Caco-2 (cell line): ENCODE measurements at regions not wholly inside any gene's neighbourhood (a gene's known extent, or its start where the extent isn't known, plus 50 kb on each side); places are given as distances from the start of the nearest gene placed in this dataset.

ENCODE experiments used
- BruUV-seq: library from RNA; stranded (reverse); fragments of 400-500 nt; replicated peaks from 2 replicates; lab custom pipeline; 2021; lab: Mats Ljungman, UMichigan
- CTCF ChIA-PET: fragments of 300-600 bp; sonication (Branson Sonifier 250); formaldehyde crosslinking; loops from one replicate; lab custom pipeline; 2022; ENCODE audit warnings: antibody characterized with exemption; lab: Charles Lee
- POLR2A ChIA-PET: fragments of 300-600 bp; sonication (Branson Sonifier 250); formaldehyde crosslinking; loops from one replicate; lab custom pipeline; 2022; ENCODE audit warnings: antibody characterized with exemption; lab: Charles Lee
- DNase-seq, 2 experiments: peaks; one replicate each; pipeline versions ENCODE4 v3.0.0 to v3.0.0-alpha.2; 2020 to 2022
- H3K27me3 ChIP-seq: replicated peaks from 2 replicates; pipeline ENCODE4 v1.6.0; 2011; ENCODE audit warnings: low read length; ENCODE audit not compliant: control insufficient read depth, insufficient read depth
- H3K36me3 ChIP-seq: 2 replicates; pipeline ENCODE4 v1.5.1; 2011; ENCODE audit warnings: low read length; ENCODE audit not compliant: control insufficient read depth, insufficient read depth
- H3K4me1 ChIP-seq: fragments of 250-450 bp; sonication (Bioruptor Pico); 2 replicates; pipeline ENCODE4 v1.5.1; 2020; ENCODE audit warnings: mild to moderate bottlenecking
- H3K4me3 ChIP-seq: 2 replicates; pipeline ENCODE4 v1.5.1; 2011; ENCODE audit warnings: low read depth, mild to moderate bottlenecking, control low read depth, low read length
- H3K9me3 ChIP-seq: fragments of 250-450 bp; sonication (Bioruptor Pico); 2 replicates; pipeline ENCODE4 v1.5.1; 2020; ENCODE audit warnings: mild to moderate bottlenecking, moderate library complexity
- H3K27ac Mint-ChIP-seq: one replicate; pipeline ENCODE4 v1.8.0; 2022; ENCODE audit warnings: mixed read lengths; ENCODE audit not compliant: unreplicated experiment
- H3K27me3 Mint-ChIP-seq: one replicate; pipeline ENCODE4 v1.8.0; 2022; ENCODE audit warnings: mixed read lengths; ENCODE audit not compliant: insufficient read depth, unreplicated experiment
- H3K36me3 Mint-ChIP-seq: one replicate; pipeline ENCODE4 v1.8.0; 2022; ENCODE audit warnings: mild to moderate bottlenecking, mixed read lengths; ENCODE audit not compliant: insufficient read depth, unreplicated experiment
- H3K4me1 Mint-ChIP-seq: one replicate; pipeline ENCODE4 v1.8.0; 2022; ENCODE audit warnings: low read depth, mixed read lengths; ENCODE audit not compliant: unreplicated experiment
- H3K4me3 Mint-ChIP-seq: one replicate; pipeline ENCODE4 v1.8.0; 2022; ENCODE audit warnings: mild to moderate bottlenecking, moderate library complexity, mixed read lengths; ENCODE audit not compliant: unreplicated experiment
- H3K9me3 Mint-ChIP-seq: one replicate; pipeline ENCODE4 v1.8.0; 2022; ENCODE audit warnings: mixed read lengths; ENCODE audit not compliant: unreplicated experiment
- CTCF ChIP-seq, 2 experiments: fragments of 200-600 bp in 1 of 2; IDR thresholded peaks; 1 replicate in 1 of 2; 2 replicates in 1 of 2; pipeline versions ENCODE4 v1.5.1 to v1.8.0; 2011 to 2022; ENCODE audit warnings: antibody characterized with exemption in 1 of 2, control low read depth in 1 of 2, inconsistent platforms in 1 of 2, low read depth in 1 of 2, low read length in 1 of 2, mild to moderate bottlenecking in 1 of 2, moderate library complexity in 1 of 2; ENCODE audit not compliant: insufficient read depth in 1 of 2, severe bottlenecking in 1 of 2, unreplicated experiment in 1 of 2
- intact Hi-C: fragments of 100-400 bp; cut with micrococcal nuclease; formaldehyde crosslinking; loops from one replicate; pipeline ENCODE4 v1.10.0; 2022; ENCODE audit not compliant: unreplicated experiment

- H3K27me3 ChIP-seq = no peaks in the 10 kb centered on the region
- intact Hi-C loops = no loop called here
- Mint-ChIP-seq H3K4me3 (no peak overlapping the region), H3K9me3 (no peaks in the 10 kb centered on the region), H3K36me3 (no peaks in the 10 kb centered on the region), H3K27me3 (peaks cover 6% of the 10 kb centered on the region), H3K27ac (no peak overlapping the region), H3K4me1 (no peaks in the 10 kb centered on the region)
- H3K4me3 ChIP-seq = no peak overlapping the region
- no peak for DNase-seq
- no TSS peak for BruUV-seq
- no peaks in the 10 kb centered on the region for H3K4me1 ChIP-seq
- TF ChIP-seq CTCF (IDR thresholded peaks at IDR 0.05; ENCODE audit: insufficient read depth in 1 of 2, low read depth in 1 of 2, low read length in 1 of 2, severe bottlenecking in 1 of 2, unreplicated experiment in 1 of 2) = no peak
- ChIA-PET POLR2A (no interaction called here), CTCF (no interaction called here)
- H3K36me3 ChIP-seq = no peaks in the 10 kb centered on the region
- no peaks in the 10 kb centered on the region; the same call in 1 of the 2 replicates for H3K9me3 ChIP-seq
Observed at GRCh38 chr2:59322870-59323269, 1081.7 kb upstream of the FANCL start.

- no peaks in the 10 kb centered on the region; the same call in 1 of the 2 replicates for H3K9me3 ChIP-seq
- DNase-seq = peak in 1 of 2 experiments; percentile 13
- no peaks in the 10 kb centered on the region for H3K36me3 ChIP-seq
- no TSS peak for BruUV-seq
- H3K4me3 ChIP-seq = no peak overlapping the region
- Mint-ChIP-seq H3K27ac (no peak overlapping the region), H3K36me3 (no peaks in the 10 kb centered on the region), H3K4me1 (no peaks in the 10 kb centered on the region), H3K9me3 (no peaks in the 10 kb centered on the region), H3K27me3 (peaks cover 6% of the 10 kb centered on the region), H3K4me3 (no peak overlapping the region)
- no peak for TF ChIP-seq CTCF (IDR thresholded peaks at IDR 0.05; ENCODE audit: insufficient read depth in 1 of 2, low read depth in 1 of 2, low read length in 1 of 2, severe bottlenecking in 1 of 2, unreplicated experiment in 1 of 2)
- no peaks in the 10 kb centered on the region for H3K27me3 ChIP-seq
- CTCF ChIA-PET = no interaction called here
- intact Hi-C loops = no loop called here
- POLR2A ChIA-PET = no interaction called here
- H3K4me1 ChIP-seq = no peaks in the 10 kb centered on the region
Observed at GRCh38 chr2:59322005-59322404, 1080.9 kb upstream of the FANCL start.

GRCh38 chr2:59314031-59314766 lies 1073.1 kb upstream of the FANCL start:
- Histone ChIP-seq H3K9me3 (no peaks in the 10 kb centered on the region), H3K4me1 (no peaks in the 10 kb centered on the region), H3K36me3 (no peaks in the 10 kb centered on the region), H3K4me3 (no peak overlapping the region), H3K27me3 (no peaks in the 10 kb centered on the region; the same call in 1 of the 2 replicates)
- Mint-ChIP-seq H3K4me1 (no peaks in the 10 kb centered on the region), H3K4me3 (no peak overlapping the region), H3K27me3 (peaks cover 6% of the 10 kb centered on the region), H3K9me3 (no peaks in the 10 kb centered on the region), H3K27ac (no peak overlapping the region), H3K36me3 (no peaks in the 10 kb centered on the region)
- TF ChIP-seq CTCF (IDR thresholded peaks at IDR 0.05; ENCODE audit: insufficient read depth in 1 of 2, low read depth in 1 of 2, low read length in 1 of 2, severe bottlenecking in 1 of 2, unreplicated experiment in 1 of 2) = no peak
- no TSS peak for BruUV-seq
- POLR2A ChIA-PET = no interaction called here
- intact Hi-C loops = no loop called here
- DNase-seq = no peak
- CTCF ChIA-PET = no interaction called here
